WTC11 (cell line): ENCODE measurements at regions not wholly inside any gene's neighbourhood (a gene's known extent, or its start where the extent isn't known, plus 50 kb on each side); places are given as distances from the start of the nearest gene placed in this dataset.

Experiments used
- ATF2 ChIP-seq: sonication (generic); formaldehyde crosslinking; IDR thresholded peaks from 2 replicates; pipeline ENCODE4 v1.8.1; 2022; ENCODE audit warnings: low read depth, missing genetic modification reagents, borderline replicate concordance
- ATF3 ChIP-seq: sonication (generic); formaldehyde crosslinking; conservative IDR thresholded peaks from 2 replicates; pipeline ENCODE4 v1.8.1; 2022; ENCODE audit warnings: mild to moderate bottlenecking, missing genetic modification reagents
- CREB1 ChIP-seq: sonication (generic); formaldehyde crosslinking; IDR thresholded peaks from 2 replicates; pipeline ENCODE4 v1.8.0; 2023; ENCODE audit warnings: mild to moderate bottlenecking, missing genetic modification reagents
- CTCF ChIP-seq: fragments of 200-600 bp; IDR thresholded peaks from 2 replicates; pipeline ENCODE4 v1.8.0; 2022; ENCODE audit warnings: antibody characterized with exemption
- FOXP1 ChIP-seq: sonication (generic); formaldehyde crosslinking; IDR thresholded peaks from 2 replicates; pipeline ENCODE4 v1.8.0; 2022; ENCODE audit warnings: missing genetic modification reagents, mild to moderate bottlenecking, moderate library complexity, borderline replicate concordance
- KAT7 ChIP-seq: sonication (generic); formaldehyde crosslinking; IDR thresholded peaks from 2 replicates; pipeline ENCODE4 v1.8.1; 2023; ENCODE audit warnings: missing genetic modification reagents, mild to moderate bottlenecking, borderline replicate concordance
- NFE2L1 ChIP-seq: sonication (generic); formaldehyde crosslinking; IDR thresholded peaks from 2 replicates; pipeline ENCODE4 v1.8.1; 2023; ENCODE audit warnings: missing genetic modification reagents
- PRDM15 ChIP-seq: sonication (generic); formaldehyde crosslinking; IDR thresholded peaks from 2 replicates; pipeline ENCODE4 v1.8.0; 2022; ENCODE audit warnings: missing genetic modification reagents
- ZNF512 ChIP-seq: sonication (generic); formaldehyde crosslinking; IDR thresholded peaks from 2 replicates; pipeline ENCODE4 v1.8.1; 2022; ENCODE audit warnings: missing genetic modification reagents, borderline replicate concordance

GRCh38 chr3:66803721-66804695, 194.1 kb upstream of the KBTBD8 start:
- TF ChIP-seq ATF3 (no peak), FOXP1 (CRISPR knock-in tag) (no peak), NFE2L1 (CRISPR knock-in tag) (no peak), CREB1 (CRISPR knock-in tag) (no peak), KAT7 (CRISPR knock-in tag) (no peak), ATF2 (CRISPR knock-in tag) (no peak), CTCF (no peak), ZNF512 (CRISPR knock-in tag) (no peak), PRDM15 (CRISPR knock-in tag) (no peak)
